Amygdala (tissue), 56 donors: ENCODE measurements at regions not wholly inside any gene's neighbourhood (a gene's known extent, or its start where the extent isn't known, plus 50 kb on each side); places are given as distances from the start of the nearest gene placed in this dataset.

Experiments
- DNase-seq, 56 donors: peaks; one replicate each; lab custom pipeline; 2025; lab: John Stamatoyannopoulos, UW

GRCh38 chr16:89027281-89027680 lies 50.3 kb upstream of the CBFA2T3 start:
- no peak for DNase-seq

- DNase-seq, result peak in 10 of 56 donors; percentile 8 to 41 (median 22)
Measured at GRCh38 chr16:89031715-89032659, 55.0 kb upstream of the CBFA2T3 start.

- DNase-seq, result no peak
Measured at GRCh38 chr16:89033304-89033703, 56.3 kb upstream of the CBFA2T3 start.

- DNase-seq, result no peak
Measured at GRCh38 chr16:89033796-89034572, 57.0 kb upstream of the CBFA2T3 start.

GRCh38 chr16:89034573-89034961 lies 57.6 kb upstream of the CBFA2T3 start:
- DNase-seq, result no peak

GRCh38 chr16:89034971-89035668 lies 58.1 kb upstream of the CBFA2T3 start:
- no peak for DNase-seq

- DNase-seq, result no peak
Measured at GRCh38 chr16:89035669-89036570, 57.7 kb upstream of the ACSF3 start.

- no peak for DNase-seq
Measured at GRCh38 chr16:89036776-89037175, 56.9 kb upstream of the ACSF3 start.

- DNase-seq, result no peak
Measured at GRCh38 chr16:89037261-89038152, 56.1 kb upstream of the ACSF3 start.

GRCh38 chr16:89038221-89038721 lies 55.4 kb upstream of the ACSF3 start:
- DNase-seq, result no peak

GRCh38 chr16:89038811-89039735 lies 54.6 kb upstream of the ACSF3 start:
- no peak for DNase-seq

GRCh38 chr16:89039756-89040155 lies 53.9 kb upstream of the ACSF3 start:
- DNase-seq, result no peak

- no peak for DNase-seq
Measured at GRCh38 chr16:89040391-89040790, 53.3 kb upstream of the ACSF3 start.

GRCh38 chr16:89040861-89041570 lies 52.6 kb upstream of the ACSF3 start:
- no peak for DNase-seq

- no peak for DNase-seq
Measured at GRCh38 chr16:89041571-89042481, 51.8 kb upstream of the ACSF3 start.
